ENCODE measurements at regions not wholly inside any gene's neighbourhood (a gene's known extent, or its start where the extent isn't known, plus 50 kb on each side); places are given as distances from the start of the nearest gene placed in this dataset.

DNA sequence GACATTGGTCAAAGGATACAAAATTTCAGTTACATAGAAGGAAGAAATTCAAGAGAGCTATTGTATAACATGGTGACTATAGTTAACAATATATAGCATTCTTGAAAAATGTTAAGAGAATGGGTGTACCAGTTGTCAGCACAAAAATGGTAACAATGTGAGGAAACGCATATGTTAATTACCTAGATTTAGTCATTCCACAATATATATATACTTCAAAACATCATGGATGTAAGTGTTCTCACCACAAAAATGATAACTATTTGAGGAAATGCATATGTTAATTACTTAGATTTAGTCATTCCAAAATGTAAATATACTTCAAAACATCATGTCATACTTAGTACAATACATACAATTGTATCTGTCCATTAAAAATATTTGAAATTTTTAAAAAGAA is 540.4 kb upstream of the MGAT4C start:
- TF ChIP-seq YY1 (IDR thresholded peaks at IDR 0.05; ENCODE audit: insufficient read depth, insufficient read length) (no peak), ZNF274 (IDR thresholded peaks at IDR 0.05; ENCODE audit: low read depth, low read length) (no peak)
